OCI-LY1 (cell line): ENCODE measurements at regions not wholly inside any gene's neighbourhood (a gene's known extent, or its start where the extent isn't known, plus 50 kb on each side); places are given as distances from the start of the nearest gene placed in this dataset.

Experiments
- H2AFZ ChIP-seq: fragments of 200-600 bp; sonication (generic), shearing (Covaris generic); 2 replicates; pipeline ENCODE4 v1.6.0; 2014; ENCODE audit warnings: antibody characterized with exemption, mild to moderate bottlenecking, low read length
- H3F3A ChIP-seq: fragments of 200-600 bp; sonication (generic), shearing (Covaris generic); 2 replicates; pipeline ENCODE4 v1.6.0; 2014; ENCODE audit warnings: mild to moderate bottlenecking, antibody characterized with exemption, low read length, moderate library complexity; ENCODE audit not compliant: insufficient read depth
- H3K27ac ChIP-seq: fragments of 200-600 bp; sonication (generic); 2 replicates; pipeline ENCODE4 v1.5.1; 2014; ENCODE audit warnings: low read length, mixed run types, mild to moderate bottlenecking, low read depth; ENCODE audit not compliant: poor library complexity, severe bottlenecking
- H3K27me3 ChIP-seq: fragments of 200-600 bp; sonication (generic); 2 replicates; pipeline ENCODE4 v1.6.0; 2014; ENCODE audit warnings: antibody characterized with exemption, mild to moderate bottlenecking, low read length, moderate library complexity; ENCODE audit not compliant: insufficient read depth
- H3K36me3 ChIP-seq: fragments of 200-600 bp; sonication (generic); 2 replicates; pipeline ENCODE4 v1.6.1; 2014; ENCODE audit warnings: mild to moderate bottlenecking, antibody characterized with exemption, low read length, moderate library complexity, mixed read lengths; ENCODE audit not compliant: insufficient read depth
- H3K4me1 ChIP-seq: fragments of 200-600 bp; sonication (generic); 2 replicates; pipeline ENCODE4 v1.5.1; 2014; ENCODE audit warnings: mild to moderate bottlenecking, low read length, moderate library complexity; ENCODE audit not compliant: insufficient read depth, severe bottlenecking
- H3K4me2 ChIP-seq: fragments of 200-600 bp; sonication (generic), shearing (Covaris generic); 2 replicates; pipeline ENCODE4 v1.6.1; 2014; ENCODE audit warnings: low read length
- H3K4me3 ChIP-seq: fragments of 200-600 bp; sonication (generic); 2 replicates; pipeline ENCODE4 v1.5.1; 2014; ENCODE audit warnings: low read length, low read depth, mild to moderate bottlenecking, mixed read lengths; ENCODE audit not compliant: poor library complexity, severe bottlenecking
- H3K79me2 ChIP-seq: fragments of 200-600 bp; shearing (Covaris generic); 2 replicates; pipeline ENCODE4 v1.6.1; 2016; ENCODE audit warnings: mixed run types, low read length, mixed read lengths; ENCODE audit not compliant: insufficient read depth
- H3K9ac ChIP-seq: fragments of 200-600 bp; sonication (generic), shearing (Covaris generic); 2 replicates; pipeline ENCODE4 v1.6.1; 2014; ENCODE audit warnings: mild to moderate bottlenecking, low read length, mixed read lengths
- H3K9me2 ChIP-seq: fragments of 200-600 bp; sonication (generic), shearing (Covaris generic); 2 replicates; pipeline ENCODE4 v1.6.1; 2014; ENCODE audit warnings: low read depth, mild to moderate bottlenecking, low read length, mixed read lengths
- H3K9me3 ChIP-seq: fragments of 200-600 bp; shearing (Covaris generic); 2 replicates; pipeline ENCODE4 v1.6.1; 2014; ENCODE audit warnings: low read length, mixed read lengths
- H4K20me1 ChIP-seq: fragments of 200-600 bp; sonication (generic), shearing (Covaris generic); 2 replicates; pipeline ENCODE4 v1.6.0; 2016; ENCODE audit warnings: mild to moderate bottlenecking, low read length; ENCODE audit not compliant: insufficient read depth
- CTCF ChIP-seq: fragments of 200-600 bp; sonication (generic), shearing (Covaris generic); IDR thresholded peaks from 2 replicates; pipeline ENCODE4 v1.5.1; 2017; ENCODE audit warnings: mild to moderate bottlenecking, antibody characterized with exemption, low read length, moderate library complexity, mixed read lengths
- EZH2 ChIP-seq: fragments of 200-600 bp; sonication (generic), shearing (Covaris generic); IDR thresholded peaks from 2 replicates; pipeline ENCODE4 v1.8.0; 2017; ENCODE audit warnings: borderline replicate concordance, mixed run types, mild to moderate bottlenecking, antibody characterized with exemption, low read length, moderate library complexity, mixed read lengths

DNA sequence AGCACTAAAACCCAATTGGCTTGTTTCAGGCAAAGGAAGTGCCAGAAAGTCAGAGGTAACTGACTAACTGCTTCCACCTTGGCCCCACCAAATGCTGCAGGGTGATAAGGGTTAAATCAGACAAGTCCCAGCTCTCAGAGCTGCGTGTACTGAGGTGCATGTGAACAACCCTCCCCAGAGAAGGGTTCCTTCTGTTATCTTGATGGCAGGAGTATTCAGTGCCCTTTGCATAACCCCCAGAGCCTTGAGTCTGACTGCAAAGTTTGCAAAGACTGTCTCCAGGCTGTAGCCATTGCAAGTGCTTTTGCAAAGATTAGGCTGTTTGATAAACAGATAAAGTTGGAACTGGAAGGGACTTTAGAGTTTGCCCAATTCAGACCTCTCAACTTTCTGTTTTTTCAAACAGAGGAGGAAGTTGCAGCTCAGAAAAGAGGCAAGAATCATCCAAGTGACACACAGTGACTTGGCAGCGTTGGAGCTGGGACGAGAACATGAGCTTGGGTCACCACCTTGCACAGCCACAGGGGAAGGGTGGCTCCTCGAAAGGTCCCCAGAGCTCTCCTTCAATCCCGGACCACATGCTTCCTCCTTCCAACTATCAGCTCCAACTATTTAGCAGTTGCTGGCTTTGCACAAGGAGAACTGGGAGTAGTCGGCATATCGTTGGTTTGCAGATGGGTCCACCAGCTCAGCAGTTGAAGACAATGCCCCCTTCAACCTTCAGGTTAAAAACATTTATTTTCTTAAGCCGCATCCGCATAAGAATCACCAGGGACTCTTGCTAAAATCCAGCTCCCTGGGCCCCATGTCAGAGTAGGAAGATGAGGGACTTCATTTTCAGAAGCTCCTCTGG lies 224.8 kb upstream of the HES1 start:
- H2AFZ ChIP-seq = no peak overlapping the region
- no peak overlapping the region for H3K4me2 ChIP-seq
- H3K27ac ChIP-seq = no peak overlapping the region
- 0 out of 2 replicates have a peak, but pooled peaks cover 4% of the 10 kb centered on the region for H3K9me3 ChIP-seq
- H3K4me3 ChIP-seq = no peak overlapping the region
- no peaks in the 10 kb centered on the region for H4K20me1 ChIP-seq
- H3K4me1 ChIP-seq = no peaks in the 10 kb centered on the region
- TF ChIP-seq CTCF (no peak), EZH2 (no peak)
- H3K79me2 ChIP-seq = no peaks in the 10 kb centered on the region
- H3K36me3 ChIP-seq = no peaks in the 10 kb centered on the region
- no peaks in the 10 kb centered on the region for H3F3A ChIP-seq
- no peaks in the 10 kb centered on the region; the same call in 1 of the 2 replicates for H3K27me3 ChIP-seq
- no peaks in the 10 kb centered on the region for H3K9me2 ChIP-seq
- no peak overlapping the region for H3K9ac ChIP-seq

DNA sequence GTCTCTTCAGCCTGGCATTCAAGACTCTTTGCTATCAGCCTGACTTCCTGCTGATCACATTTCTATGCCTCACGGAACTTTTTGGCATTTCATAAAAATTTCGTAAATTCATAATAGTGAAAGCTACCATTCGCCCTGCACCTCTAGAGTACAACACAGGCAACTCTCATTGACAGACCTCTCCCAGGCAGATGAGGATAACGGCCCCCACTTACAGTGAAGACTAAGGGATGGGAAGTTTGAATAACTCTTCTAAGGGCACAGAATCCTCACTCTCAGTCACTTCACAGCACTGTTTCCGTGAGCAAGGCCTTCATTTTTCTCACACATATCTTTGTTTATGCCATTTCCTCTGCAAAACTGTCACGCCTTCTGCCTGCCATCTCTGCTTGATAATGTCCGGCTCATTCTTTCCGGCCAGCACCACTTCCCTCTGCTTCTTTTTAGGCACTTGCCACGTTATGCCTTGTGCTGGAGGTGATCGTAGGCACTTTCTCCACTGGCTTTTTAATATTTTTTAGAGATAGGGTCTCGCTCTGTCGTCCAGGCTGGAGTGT lies 224.1 kb upstream of the HES1 start:
- 0 out of 2 replicates have a peak, but pooled peaks cover 4% of the 10 kb centered on the region for H3K9me3 ChIP-seq

GRCh38 chr3:193912621-193913178 lies 223.2 kb upstream of the HES1 start:
- H3K79me2 ChIP-seq = no peaks in the 10 kb centered on the region
- no peaks in the 10 kb centered on the region for H3K9me2 ChIP-seq
- TF ChIP-seq EZH2 (no peak), CTCF (no peak)
- H3K9ac ChIP-seq = no peak overlapping the region
- no peaks in the 10 kb centered on the region for H3K36me3 ChIP-seq
- H4K20me1 ChIP-seq = no peaks in the 10 kb centered on the region
- no peak overlapping the region for H3K27ac ChIP-seq
- no peaks in the 10 kb centered on the region for H3K4me1 ChIP-seq
- 0 out of 2 replicates have a peak, but pooled peaks cover 4% of the 10 kb centered on the region for H3K9me3 ChIP-seq
- no peaks in the 10 kb centered on the region for H3F3A ChIP-seq
- H3K27me3 ChIP-seq = no peaks in the 10 kb centered on the region; the same call in 1 of the 2 replicates
- H3K4me2 ChIP-seq = no peak overlapping the region
- H2AFZ ChIP-seq = no peak overlapping the region
- H3K4me3 ChIP-seq = no peak overlapping the region

More for the DNA sequence above, 224.1 kb upstream of the HES1 start:
- H3K27me3 ChIP-seq = no peaks in the 10 kb centered on the region; the same call in 1 of the 2 replicates
- no peaks in the 10 kb centered on the region for H4K20me1 ChIP-seq
- H3K9me2 ChIP-seq = no peaks in the 10 kb centered on the region
- H3K36me3 ChIP-seq = no peaks in the 10 kb centered on the region
- no peaks in the 10 kb centered on the region for H3K79me2 ChIP-seq
- H3F3A ChIP-seq = no peaks in the 10 kb centered on the region
- H3K9ac ChIP-seq = no peak overlapping the region
- no peak overlapping the region for H2AFZ ChIP-seq
- no peaks in the 10 kb centered on the region for H3K4me1 ChIP-seq
- no peak overlapping the region for H3K4me3 ChIP-seq
- no peak overlapping the region for H3K4me2 ChIP-seq
- TF ChIP-seq EZH2 (no peak), CTCF (no peak)
- no peak overlapping the region for H3K27ac ChIP-seq
